Adrenal gland (tissue), 9 donors: ENCODE measurements at regions not wholly inside any gene's neighbourhood (a gene's known extent, or its start where the extent isn't known, plus 50 kb on each side); places are given as distances from the start of the nearest gene placed in this dataset.

Experiments
- DNase-seq, 7 donors: peaks; one replicate each; pipeline ENCODE4 v3.0.0-alpha.2; 2019 to 2020
- H3K27ac ChIP-seq, 5 donors: fragments of 200-600 bp; sonication (generic) in 4 of 5; 1 replicate in 3 of 5; 2 replicates in 2 of 5; pipeline versions ENCODE4 v1.5.1 to v1.8.0; 2016 to 2020; ENCODE audit warnings: mild to moderate bottlenecking in 1 of 5
- H3K27me3 ChIP-seq: fragments of 200-600 bp; 2 replicates; pipeline ENCODE4 v1.8.0; 2021
- H3K36me3 ChIP-seq, 2 donors: fragments of 200-600 bp; replicated peaks in 1 of 2; 1 replicate in 1 of 2; 2 replicates in 1 of 2; pipeline versions ENCODE4 v1.5.1 to v1.8.0; 2018 to 2022
- H3K4me1 ChIP-seq, 2 donors: fragments of 200-600 bp; replicated peaks in 1 of 2; 1 replicate in 1 of 2; 2 replicates in 1 of 2; pipeline versions ENCODE4 v1.5.1 to v1.8.0; 2018 to 2021
- H3K4me3 ChIP-seq, 4 donors: fragments of 200-600 bp; sonication (generic) in 3 of 4; one replicate each; pipeline ENCODE4 v1.5.1; 2016 to 2018
- H3K9me3 ChIP-seq, 3 donors: fragments of 200-600 bp; sonication (generic) in 1 of 3; replicated peaks in 1 of 3; 1 replicate in 2 of 3; 2 replicates in 1 of 3; pipeline versions ENCODE4 v1.5.1 to v1.8.0; 2016 to 2021
- CTCF ChIP-seq, 6 experiments: fragments of 450-650 bp in 4 of 6; fragments of 200-600 bp in 2 of 6; sonication (generic) in 1 of 6; IDR thresholded peaks; 1 replicate in 5 of 6; 2 replicates in 1 of 6; pipeline versions ENCODE4 v1.5.1 to v1.8.0; 2016 to 2021; ENCODE audit warnings: antibody characterized with exemption in 6 of 6, mild to moderate bottlenecking in 2 of 6, moderate library complexity in 1 of 6
- POLR2A ChIP-seq, 2 donors: fragments of 450-650 bp; IDR thresholded peaks; one replicate each; pipeline ENCODE4 v1.6.1; 2017; ENCODE audit warnings: antibody characterized with exemption in 2 of 2, mild to moderate bottlenecking in 2 of 2, moderate library complexity in 1 of 2
- WGBS, 4 donors: extraction: QIAGEN DNeasy Blood & Tissue Kit in 2 of 4; methylation state at CpG; one replicate each; pipeline versions ENCODE4 v1.1.5 to v1.1.7; 2013 to 2017; 5-methylcytosine and 5-hydroxymethylcytosine counted together
- intact Hi-C, 2 donors: fragments of 100-400 bp; cut with DNase I; formaldehyde crosslinking; loops; one replicate each; pipeline versions ENCODE4 v1.14.1 to v1.15.0; 2022 to 2023
- donor health status: healthy with polysubstance abuse.
- donor health status: Bipolar disorder and iron deficiency.
- donor health status: DM: yes; HTN: yes; CAD: no.
- donor health status: DM: no; HTN: no; CAD: no.
- donor health status: DM: no; HTN: no; CAD: no.

- H3K36me3 ChIP-seq, result no peaks in the 10 kb centered on the region
- intact Hi-C loops, result no loop called here
- TF ChIP-seq CTCF (IDR thresholded peaks at IDR 0.05) (no peak), POLR2A (IDR thresholded peaks at IDR 0.05) (no peak)
- H3K9me3 ChIP-seq, result no peaks in the 10 kb centered on the region
- peak in 2 of 7 donors; percentile 23 to 24 for DNase-seq
- H3K27ac ChIP-seq, result peak overlapping the region in 1 of 5 donors; percentile 15
- H3K27me3 ChIP-seq, result no peaks in the 10 kb centered on the region
- H3K4me3 ChIP-seq, result no peak overlapping the region
- H3K4me1 ChIP-seq, result peaks cover 4 to 14% of the 10 kb centered on the region in 2 donors
- 60 to 89% (median 74%) methylated on average over 1 of the region's 1 CpG for WGBS, 4 donors
Observed at GRCh38 chr5:116359592-116359991, 215.0 kb downstream of the SEMA6A start.

GRCh38 chr5:116358911-116359418, 215.7 kb downstream of the SEMA6A start:
- no peak for DNase-seq
- no peaks in the 10 kb centered on the region for H3K36me3 ChIP-seq
- 77 to 94% (median 88%) methylated on average over 1 of the region's 1 CpG for WGBS, 4 donors
- no peak overlapping the region for H3K4me3 ChIP-seq
- H3K9me3 ChIP-seq, result no peaks in the 10 kb centered on the region
- peaks cover 4 to 14% of the 10 kb centered on the region in 2 donors for H3K4me1 ChIP-seq
- intact Hi-C loops, result no loop called here
- TF ChIP-seq POLR2A (IDR thresholded peaks at IDR 0.05) (no peak), CTCF (IDR thresholded peaks at IDR 0.05) (no peak)
- peak overlapping the region in 1 of 5 donors; percentile 15 for H3K27ac ChIP-seq
- no peaks in the 10 kb centered on the region for H3K27me3 ChIP-seq

GRCh38 chr5:116358015-116358523, 216.6 kb downstream of the SEMA6A start:
- peak overlapping the region in 1 of 5 donors; percentile 18 for H3K27ac ChIP-seq
- peaks cover 4 to 14% of the 10 kb centered on the region in 2 donors for H3K4me1 ChIP-seq
- no peaks in the 10 kb centered on the region for H3K36me3 ChIP-seq
- TF ChIP-seq CTCF (IDR thresholded peaks at IDR 0.05) (no peak), POLR2A (IDR thresholded peaks at IDR 0.05) (no peak)
- intact Hi-C loops, result no loop called here
- no peak for DNase-seq
- no peak overlapping the region for H3K4me3 ChIP-seq
- H3K9me3 ChIP-seq, result no peaks in the 10 kb centered on the region
- H3K27me3 ChIP-seq, result no peaks in the 10 kb centered on the region

- Histone ChIP-seq H3K27ac (no peak overlapping the region), H3K27me3 (no peaks in the 10 kb centered on the region), H3K4me3 (no peak overlapping the region), H3K36me3 (no peaks in the 10 kb centered on the region), H3K4me1 (peaks cover under 1 to 10% of the 10 kb centered on the region in 2 donors), H3K9me3 (no peaks in the 10 kb centered on the region)
- WGBS, 4 donors, result 89 to 93% (median 91%) methylated on average over 6 of the region's 6 CpGs
- no peak for TF ChIP-seq CTCF (IDR thresholded peaks at IDR 0.05)
- TF ChIP-seq POLR2A (IDR thresholded peaks at IDR 0.05), result no peak
- intact Hi-C loops, result no loop called here
- no peak for DNase-seq
Observed at GRCh38 chr5:116355819-116356601, 218.6 kb downstream of the SEMA6A start.
